Mesenchymal stem cell (in vitro differentiated cells and primary cell): ENCODE measurements at regions not wholly inside any gene's neighbourhood (a gene's known extent, or its start where the extent isn't known, plus 50 kb on each side); places are given as distances from the start of the nearest gene placed in this dataset.

Source experiments
- DNase-seq: peaks from one replicate; pipeline ENCODE4 v3.0.0-alpha.2; 2013
- H2AFZ ChIP-seq: one replicate; pipeline ENCODE4 v1.6.1; 2013; ENCODE audit warnings: low read depth, mild to moderate bottlenecking, control low read depth, inconsistent platforms, low read length, moderate library complexity
- H2AK5ac ChIP-seq: 2 replicates; pipeline ENCODE4 v1.6.1; 2013; ENCODE audit warnings: low read length, moderate library complexity, mild to moderate bottlenecking, inconsistent platforms; ENCODE audit not compliant: severe bottlenecking
- H2BK120ac ChIP-seq: one replicate; pipeline ENCODE4 v1.6.1; 2013; ENCODE audit warnings: low read depth, mild to moderate bottlenecking, inconsistent platforms, low read length, moderate library complexity
- H2BK12ac ChIP-seq, 2 experiments: one replicate each; pipeline ENCODE4 v1.6.1; 2013; ENCODE audit warnings: inconsistent platforms in 2 of 2, low read length in 2 of 2, mild to moderate bottlenecking in 2 of 2, moderate library complexity in 2 of 2, control low read depth in 1 of 2
- H2BK15ac ChIP-seq: one replicate; pipeline ENCODE4 v1.6.1; 2013; ENCODE audit warnings: mild to moderate bottlenecking, low read depth, inconsistent platforms; ENCODE audit not compliant: poor library complexity, severe bottlenecking
- H2BK5ac ChIP-seq: 2 replicates; pipeline ENCODE4 v1.6.1; 2013; ENCODE audit warnings: low read depth, mild to moderate bottlenecking, low read length, control low read depth, inconsistent platforms; ENCODE audit not compliant: poor library complexity, severe bottlenecking
- H3K14ac ChIP-seq, 2 experiments: one replicate each; pipeline ENCODE4 v1.6.1; 2013; ENCODE audit warnings: inconsistent platforms in 2 of 2, low read length in 2 of 2, control low read depth in 1 of 2, mild to moderate bottlenecking in 1 of 2, moderate library complexity in 1 of 2
- H3K18ac ChIP-seq, 2 experiments: one replicate each; pipeline ENCODE4 v1.6.1; 2013; ENCODE audit warnings: inconsistent platforms in 2 of 2, low read length in 2 of 2, control low read depth in 1 of 2, low read depth in 1 of 2, mild to moderate bottlenecking in 1 of 2
- H3K23ac ChIP-seq, 2 experiments: one replicate each; pipeline ENCODE4 v1.6.1; 2013; ENCODE audit warnings: inconsistent platforms in 2 of 2, low read length in 2 of 2, mild to moderate bottlenecking in 2 of 2, moderate library complexity in 2 of 2, control low read depth in 1 of 2
- H3K27ac ChIP-seq: 2 replicates; pipeline ENCODE4 v1.5.1; 2013; ENCODE audit warnings: mild to moderate bottlenecking, moderate library complexity, low read length, control low read depth, inconsistent platforms; ENCODE audit not compliant: poor library complexity, severe bottlenecking
- H3K27me3 ChIP-seq, 2 experiments: 2 replicates each; pipeline versions ENCODE4 v1.6.1 to v1.7.0; 2013; ENCODE audit warnings: low read length in 2 of 2, mild to moderate bottlenecking in 2 of 2, moderate library complexity in 2 of 2, control low read depth in 1 of 2, inconsistent platforms in 1 of 2; ENCODE audit not compliant: control insufficient read depth in 1 of 2, insufficient read depth in 1 of 2
- H3K36me3 ChIP-seq, 2 experiments: 2 replicates each; pipeline versions ENCODE4 v1.6.1 to v1.7.0; 2013; ENCODE audit warnings: low read length in 2 of 2, control low read depth in 1 of 2, inconsistent platforms in 1 of 2, low read depth in 1 of 2, mild to moderate bottlenecking in 1 of 2; ENCODE audit not compliant: insufficient read depth in 2 of 2, control insufficient read depth in 1 of 2
- H3K4ac ChIP-seq, 2 experiments: one replicate each; pipeline ENCODE4 v1.6.1; 2013; ENCODE audit warnings: inconsistent platforms in 2 of 2, low read length in 2 of 2, mild to moderate bottlenecking in 2 of 2, moderate library complexity in 2 of 2, control low read depth in 1 of 2, low read depth in 1 of 2
- H3K4me1 ChIP-seq: 2 replicates; pipeline ENCODE4 v1.6.1; 2013; ENCODE audit warnings: low read depth, low read length, control low read depth; ENCODE audit not compliant: control insufficient read depth, insufficient read depth
- H3K4me2 ChIP-seq: 2 replicates; pipeline ENCODE4 v1.6.1; 2013; ENCODE audit warnings: low read length, mild to moderate bottlenecking, inconsistent platforms; ENCODE audit not compliant: poor library complexity, severe bottlenecking
- H3K4me3 ChIP-seq, 2 experiments: 2 replicates each; pipeline versions ENCODE4 v1.5.1 to v1.7.0; 2013; ENCODE audit warnings: low read length in 2 of 2, mild to moderate bottlenecking in 2 of 2, control low read depth in 1 of 2, low read depth in 1 of 2; ENCODE audit not compliant: insufficient read depth in 1 of 2
- H3K79me1 ChIP-seq: replicated peaks from 2 replicates; pipeline ENCODE4 v1.6.1; 2013; ENCODE audit warnings: mild to moderate bottlenecking, control low read depth, low read length, inconsistent platforms; ENCODE audit not compliant: poor library complexity, severe bottlenecking
- H3K9ac ChIP-seq: 2 replicates; pipeline ENCODE4 v1.7.0; 2013; ENCODE audit warnings: mild to moderate bottlenecking, low read length, moderate library complexity
- H3K9me3 ChIP-seq: 2 replicates; pipeline ENCODE4 v1.7.0; 2013; ENCODE audit warnings: mild to moderate bottlenecking, low read length; ENCODE audit not compliant: control insufficient read depth
- H4K8ac ChIP-seq: one replicate; pipeline ENCODE4 v1.6.1; 2013; ENCODE audit warnings: inconsistent platforms, mild to moderate bottlenecking, low read length, moderate library complexity
- H4K91ac ChIP-seq: one replicate; pipeline ENCODE4 v1.6.1; 2013; ENCODE audit warnings: mild to moderate bottlenecking, low read length, inconsistent platforms
- WGBS: methylation state at CpG from one replicate; pipeline ENCODE4 v1.1.7; 2013; ENCODE audit warnings: mixed read lengths; 5-methylcytosine and 5-hydroxymethylcytosine counted together

- no peaks in the 10 kb centered on the region for H3K36me3 ChIP-seq
- no peak overlapping the region for H3K4ac ChIP-seq
- no peak overlapping the region for H3K23ac ChIP-seq
- no peaks in the 10 kb centered on the region for H3K9me3 ChIP-seq
- H2AFZ ChIP-seq = no peak overlapping the region
- no peak overlapping the region for H3K27ac ChIP-seq
- no peak overlapping the region for H3K14ac ChIP-seq
- H2BK5ac ChIP-seq = no peak overlapping the region
- no peaks in the 10 kb centered on the region for H3K27me3 ChIP-seq
- no peaks in the 10 kb centered on the region for H3K79me1 ChIP-seq
- no peak overlapping the region for H4K91ac ChIP-seq
- no peak overlapping the region for H2BK120ac ChIP-seq
- no peak overlapping the region for H2BK15ac ChIP-seq
- no peak for DNase-seq
- 76% methylated on average over 4 of the region's 4 CpGs for WGBS
- H3K4me3 ChIP-seq = no peak overlapping the region
- H2BK12ac ChIP-seq = no peak overlapping the region
- no peak overlapping the region for H3K18ac ChIP-seq
- H2AK5ac ChIP-seq = no peak overlapping the region
- H3K4me1 ChIP-seq = no peaks in the 10 kb centered on the region
- H3K4me2 ChIP-seq = no peak overlapping the region
- no peak overlapping the region for H3K9ac ChIP-seq
- no peak overlapping the region for H4K8ac ChIP-seq
Measured at GRCh38 chr1:219782311-219782710, 146.0 kb downstream of the SLC30A10 start.

- H3K4me2 ChIP-seq = no peak overlapping the region
- no peak overlapping the region for H3K9ac ChIP-seq
- no peak overlapping the region for H3K18ac ChIP-seq
- no peak overlapping the region for H2BK15ac ChIP-seq
- no peaks in the 10 kb centered on the region for H3K27me3 ChIP-seq
- no peak overlapping the region for H2AK5ac ChIP-seq
- H3K4me3 ChIP-seq = no peak overlapping the region
- H3K4me1 ChIP-seq = no peaks in the 10 kb centered on the region
- H3K23ac ChIP-seq = no peak overlapping the region
- no peak overlapping the region for H4K8ac ChIP-seq
- H3K36me3 ChIP-seq = no peaks in the 10 kb centered on the region
- H4K91ac ChIP-seq = no peak overlapping the region
- no peaks in the 10 kb centered on the region for H3K79me1 ChIP-seq
- no peak overlapping the region for H2BK12ac ChIP-seq
- no peak overlapping the region for H3K27ac ChIP-seq
- no peak overlapping the region for H3K14ac ChIP-seq
- H3K4ac ChIP-seq = no peak overlapping the region
- no peak overlapping the region for H2BK5ac ChIP-seq
- DNase-seq = no peak
- no peaks in the 10 kb centered on the region for H3K9me3 ChIP-seq
- H2AFZ ChIP-seq = no peak overlapping the region
- H2BK120ac ChIP-seq = no peak overlapping the region
Measured at GRCh38 chr1:219781491-219781890, 146.9 kb downstream of the SLC30A10 start.

DNA sequence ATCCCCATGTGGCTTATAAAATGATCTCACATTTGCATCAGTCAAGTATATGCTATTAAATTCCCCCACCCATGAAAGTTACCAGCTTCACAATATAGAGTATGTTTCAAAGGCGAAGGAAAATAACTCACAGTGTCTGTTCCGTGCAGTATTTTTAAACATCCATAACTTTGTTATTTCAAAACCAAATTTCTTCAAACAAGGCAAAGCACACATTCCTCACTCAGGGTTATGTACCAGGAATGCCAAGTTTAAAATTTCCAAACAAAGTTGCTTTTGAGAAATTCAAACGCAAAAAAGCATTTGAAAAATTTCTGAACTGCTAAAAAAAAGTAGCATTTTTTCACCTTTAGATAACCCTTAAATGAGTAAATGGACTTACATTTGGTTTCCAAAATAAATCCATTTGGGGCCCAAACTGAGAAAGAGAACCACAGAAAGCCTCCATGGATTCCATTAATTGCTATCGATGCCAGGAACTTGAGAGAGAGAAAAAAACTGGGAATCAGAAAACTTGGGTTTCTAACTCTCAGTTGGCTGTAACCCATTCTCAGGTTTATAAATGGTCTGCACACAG is 149.5 kb downstream of the SLC30A10 start:
- no peak overlapping the region for H3K4me2 ChIP-seq
- no peaks in the 10 kb centered on the region for H3K9me3 ChIP-seq
- no peaks in the 10 kb centered on the region for H3K79me1 ChIP-seq
- H2BK120ac ChIP-seq = no peak overlapping the region
- no peak for DNase-seq
- H2BK5ac ChIP-seq = no peak overlapping the region
- H3K4me1 ChIP-seq = no peaks in the 10 kb centered on the region
- H4K91ac ChIP-seq = no peak overlapping the region
- no peak overlapping the region for H3K9ac ChIP-seq
- no peak overlapping the region for H2AK5ac ChIP-seq
- H3K14ac ChIP-seq = no peak overlapping the region
- no peak overlapping the region for H3K18ac ChIP-seq
- H3K36me3 ChIP-seq = no peaks in the 10 kb centered on the region
- no peak overlapping the region for H2BK15ac ChIP-seq
- H3K27ac ChIP-seq = no peak overlapping the region
- H3K4ac ChIP-seq = no peak overlapping the region
- 87% methylated on average over 4 of the region's 4 CpGs for WGBS
- H3K4me3 ChIP-seq = no peak overlapping the region
- no peak overlapping the region for H4K8ac ChIP-seq
- no peak overlapping the region for H2AFZ ChIP-seq
- no peak overlapping the region for H3K23ac ChIP-seq
- H3K27me3 ChIP-seq = no peaks in the 10 kb centered on the region
- no peak overlapping the region for H2BK12ac ChIP-seq

DNA sequence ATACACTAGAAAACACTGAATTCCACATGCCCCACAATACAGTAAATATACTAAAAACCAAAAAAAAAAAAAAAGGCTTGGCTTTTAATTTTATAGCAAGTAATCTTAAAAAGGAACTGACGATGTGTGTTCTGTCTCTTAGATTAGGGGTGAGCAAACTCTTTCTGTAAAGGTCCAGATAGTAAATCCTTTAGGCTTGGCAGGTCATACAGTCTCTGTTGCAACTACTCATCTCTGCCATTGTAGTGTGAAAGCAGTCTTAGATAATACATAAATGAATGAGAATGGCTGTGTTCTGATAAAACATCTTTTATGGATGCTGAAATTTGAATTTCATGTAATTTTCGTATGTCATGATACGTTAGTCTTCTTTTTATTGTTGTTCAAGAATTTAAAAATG is 150.2 kb downstream of the SLC30A10 start:
- no peak overlapping the region for H3K9ac ChIP-seq
- no peak overlapping the region for H2BK15ac ChIP-seq
- no peaks in the 10 kb centered on the region for H3K79me1 ChIP-seq
- H2BK5ac ChIP-seq = no peak overlapping the region
- no peak overlapping the region for H3K27ac ChIP-seq
- no peak overlapping the region for H2AK5ac ChIP-seq
- H3K4me3 ChIP-seq = no peak overlapping the region
- no peak overlapping the region for H3K23ac ChIP-seq
- no peaks in the 10 kb centered on the region for H3K27me3 ChIP-seq
- H4K91ac ChIP-seq = no peak overlapping the region
- no peaks in the 10 kb centered on the region for H3K9me3 ChIP-seq
- no peak for DNase-seq
- H3K4me1 ChIP-seq = no peaks in the 10 kb centered on the region
- no peak overlapping the region for H2BK120ac ChIP-seq
- WGBS = 82% methylated on average over 1 of the region's 3 CpGs
- no peak overlapping the region for H3K14ac ChIP-seq
- no peaks in the 10 kb centered on the region for H3K36me3 ChIP-seq
- no peak overlapping the region for H2BK12ac ChIP-seq
- H3K4ac ChIP-seq = no peak overlapping the region
- no peak overlapping the region for H3K4me2 ChIP-seq
- no peak overlapping the region for H2AFZ ChIP-seq
- no peak overlapping the region for H3K18ac ChIP-seq
- no peak overlapping the region for H4K8ac ChIP-seq
